Cerebellar cortex (tissue), 1 donor: ENCODE measurements at regions not wholly inside any gene's neighbourhood (a gene's known extent, or its start where the extent isn't known, plus 50 kb on each side); places are given as distances from the start of the nearest gene placed in this dataset.
A peak's percentile ranks its signal among the peaks of the same experiment; 100 is the strongest.

Source experiments
- DNase-seq: peaks from one replicate; pipeline ENCODE4 v3.0.0-alpha.2; 2015; ENCODE audit warnings: low spot score

DNA sequence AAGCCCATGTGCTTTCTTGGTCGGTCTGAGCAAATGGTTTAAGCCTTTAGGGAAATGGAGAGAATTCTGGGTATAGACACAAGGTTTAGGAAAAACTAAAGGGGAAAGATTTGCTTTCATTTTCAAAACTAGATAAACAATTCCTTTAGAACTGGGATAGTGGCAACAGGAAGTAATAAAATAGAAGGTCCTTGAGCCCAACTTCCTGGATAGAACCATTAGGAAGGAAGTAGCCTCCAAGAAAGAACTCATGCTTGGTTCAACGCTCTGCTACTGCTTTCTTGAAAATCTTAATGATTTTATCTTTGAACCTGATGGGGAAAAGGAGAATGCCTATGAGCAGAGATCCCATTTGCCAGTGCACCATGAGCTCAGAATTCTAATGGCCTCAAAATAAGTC is 147.0 kb upstream of the THRB start:
- DNase-seq: no peak

DNA sequence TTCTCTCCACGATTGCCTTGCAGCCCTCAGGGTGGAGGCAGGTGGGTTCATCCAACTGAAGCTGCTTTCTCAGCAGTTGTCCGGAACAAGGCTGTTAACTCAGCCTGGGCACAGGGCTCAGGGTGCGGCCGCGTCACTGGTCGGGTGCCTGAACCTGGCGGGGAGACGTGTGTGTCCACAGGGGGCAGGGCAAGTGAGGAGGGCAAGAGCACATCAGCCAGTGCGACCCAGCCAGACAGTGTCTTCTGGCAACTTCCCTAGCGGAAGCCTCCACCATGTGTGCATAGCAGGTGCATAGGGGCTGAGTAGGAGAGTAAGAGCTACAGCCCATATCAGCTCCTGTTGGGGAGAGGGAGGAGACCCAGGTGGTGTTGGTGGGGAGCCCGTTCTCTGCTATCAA is 150.4 kb upstream of the THRB start:
- no peak for DNase-seq

DNA sequence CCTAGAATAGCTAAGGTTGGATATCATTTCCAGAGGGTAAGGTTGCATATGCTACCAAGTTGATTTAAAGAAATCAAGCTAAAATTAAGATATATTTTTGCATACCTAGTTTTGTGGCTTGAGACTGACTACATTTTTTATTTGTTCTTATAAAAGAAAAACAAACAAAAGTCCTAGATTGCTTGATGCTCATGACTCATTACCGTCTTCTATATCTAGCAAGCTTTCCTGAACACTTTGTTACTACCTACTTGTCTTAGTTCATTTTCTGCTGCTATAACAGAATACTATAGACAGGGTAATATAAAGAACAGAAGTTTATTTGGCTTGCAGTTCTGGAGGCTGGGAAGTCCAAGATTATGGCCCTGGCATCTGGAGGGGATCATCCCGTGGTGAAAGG is 152.1 kb upstream of the THRB start:
- no peak for DNase-seq

DNA sequence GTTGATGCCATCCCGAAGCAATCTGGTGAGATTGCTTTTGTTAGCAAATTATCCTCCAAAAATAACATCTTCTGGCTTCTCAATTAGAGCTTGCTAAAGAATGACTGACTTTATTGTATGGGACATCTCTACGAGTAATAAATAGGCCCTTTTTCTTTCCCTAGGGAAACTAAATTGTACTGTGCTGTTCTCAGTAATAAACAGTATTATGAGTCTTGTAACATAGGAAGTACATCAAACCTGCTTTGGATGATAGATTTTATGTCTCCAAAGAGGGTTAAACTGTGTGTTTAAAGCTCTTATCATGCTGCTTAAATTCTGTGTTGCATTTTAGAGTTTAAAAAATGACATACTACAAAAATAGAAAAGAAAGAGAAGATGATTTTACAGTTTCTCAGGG is 153.4 kb upstream of the THRB start:
- DNase-seq: no peak

DNA sequence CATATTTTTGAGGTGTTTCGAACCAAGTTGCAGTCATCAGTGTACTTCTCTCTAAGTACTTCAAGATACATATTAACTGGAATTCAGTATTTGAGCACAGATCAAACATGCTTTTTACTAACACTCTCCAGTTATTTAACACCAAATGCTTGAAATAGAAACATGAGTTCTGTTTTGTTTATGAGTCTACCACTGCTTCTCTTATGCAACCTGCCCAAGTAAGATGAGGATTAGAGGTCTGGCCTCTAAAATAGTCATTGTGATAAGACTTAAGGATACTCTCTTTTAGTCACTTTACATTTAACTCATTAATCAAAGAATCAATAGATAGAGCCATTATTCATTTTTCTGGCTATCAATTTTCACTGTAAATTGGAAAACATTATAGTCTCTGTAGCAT is 156.2 kb upstream of the THRB start:
- DNase-seq: no peak

DNA sequence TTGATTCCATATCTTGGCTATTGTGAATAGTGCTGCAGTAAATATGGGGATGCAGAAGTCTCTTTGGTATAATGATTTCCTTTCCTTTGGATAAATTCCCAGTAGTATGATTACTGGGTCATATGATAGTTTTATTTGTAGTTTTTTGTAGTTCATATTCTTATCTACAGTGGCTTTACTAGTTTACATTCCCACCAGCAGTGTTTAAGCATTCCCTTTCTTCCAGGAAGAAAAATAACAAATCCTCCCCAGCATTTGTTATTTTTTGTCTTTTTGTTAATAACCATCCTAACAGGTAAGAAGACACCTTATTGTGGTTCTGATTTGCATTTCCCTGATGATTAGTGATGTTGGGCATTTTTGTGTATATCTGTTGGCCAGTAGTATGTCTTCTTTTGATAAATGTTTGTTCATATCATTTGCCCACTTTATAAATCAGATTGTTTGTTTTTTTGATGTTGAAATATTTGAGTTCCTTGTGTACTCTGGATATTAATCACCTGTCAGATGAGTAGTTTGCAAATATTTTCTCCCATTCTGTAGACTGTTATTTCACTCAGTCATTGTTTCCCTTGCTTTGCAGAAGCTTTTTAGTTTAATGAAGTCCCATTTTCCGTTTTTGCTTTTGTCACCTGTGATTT is 163.3 kb upstream of the THRB start:
- no peak for DNase-seq

DNA sequence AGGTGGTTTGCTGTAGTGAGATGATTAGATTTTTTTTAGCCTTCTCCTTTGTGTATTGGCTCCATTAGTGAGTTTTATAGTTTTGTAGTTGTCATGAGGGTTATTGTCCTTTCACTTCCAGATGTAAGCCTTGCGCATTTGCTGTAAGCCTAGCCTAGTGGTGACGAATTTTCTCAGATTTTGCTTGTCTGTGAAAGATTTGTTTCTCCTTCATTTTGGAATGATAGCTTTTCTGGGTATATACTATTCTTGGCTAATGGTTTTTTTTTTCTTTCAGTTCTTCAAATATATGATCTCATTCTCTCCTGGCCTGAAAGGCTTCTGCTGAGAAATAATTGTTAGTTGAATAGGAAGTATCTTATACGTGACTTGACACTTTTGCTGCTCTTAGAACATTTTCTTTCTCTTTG is 166.5 kb upstream of the THRB start:
- no peak for DNase-seq

DNA sequence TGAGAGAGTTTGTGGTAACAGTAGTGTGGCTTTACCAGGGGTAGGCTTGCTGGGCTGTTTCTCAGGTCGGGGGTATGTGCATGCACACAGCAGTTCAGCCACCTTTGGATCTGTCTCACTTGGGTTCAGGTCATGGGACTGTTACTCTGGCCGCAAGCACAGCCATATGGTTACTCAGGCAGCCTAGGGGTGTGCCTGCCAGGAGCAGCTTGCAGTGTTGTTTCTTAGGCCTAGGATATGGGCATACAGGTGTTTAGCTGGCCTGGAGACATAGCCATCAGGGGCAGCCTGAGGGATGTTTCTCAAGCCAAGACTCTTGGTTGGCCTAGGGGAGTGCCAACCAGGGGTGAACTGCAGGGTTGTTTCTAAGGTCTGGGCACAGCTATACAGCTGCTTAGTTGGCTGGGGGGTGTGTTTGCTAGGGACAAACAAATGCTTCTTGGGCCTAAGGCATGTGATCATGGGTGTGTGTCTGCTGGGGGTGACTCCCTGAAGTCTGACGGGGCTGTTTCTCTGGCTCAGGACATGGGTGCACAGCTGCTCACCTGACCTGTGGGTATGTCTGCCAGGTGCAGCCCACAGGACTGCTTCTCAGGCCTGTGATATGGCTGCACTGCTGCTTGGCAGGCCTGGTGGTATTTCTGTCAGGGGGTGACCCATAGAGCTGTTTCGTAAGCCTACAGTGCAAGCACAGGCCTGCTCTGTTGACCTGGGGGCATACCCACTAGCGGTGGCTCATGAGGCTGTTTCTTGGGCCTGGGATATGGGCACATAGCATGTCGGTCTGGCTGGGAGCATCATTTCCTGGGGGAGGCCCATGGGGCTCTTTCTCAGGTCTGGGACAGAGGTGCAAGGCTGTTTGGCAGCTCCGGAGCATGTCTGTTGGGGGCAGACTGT is 168.0 kb upstream of the THRB start:
- DNase-seq: no peak

DNA sequence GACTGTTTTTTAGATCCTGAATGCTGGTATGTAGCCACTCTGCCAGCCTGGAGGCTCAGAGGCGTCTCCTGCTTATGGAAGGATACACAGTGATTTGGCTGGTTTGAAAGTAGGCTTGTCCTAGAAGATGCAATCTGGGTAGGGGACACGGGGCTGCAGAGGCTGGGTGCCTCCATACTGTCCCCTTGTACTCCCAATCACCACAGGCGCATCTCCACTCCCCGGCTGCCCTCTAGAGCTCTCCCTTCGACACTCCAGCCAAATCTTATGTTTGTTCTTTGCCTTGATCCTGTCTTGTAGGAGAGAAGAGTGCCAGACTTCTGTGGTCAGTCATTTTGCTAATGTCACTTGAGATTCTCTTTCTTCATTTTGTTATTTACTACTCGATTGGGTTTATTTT is 168.8 kb upstream of the THRB start:
- DNase-seq: no peak

DNA sequence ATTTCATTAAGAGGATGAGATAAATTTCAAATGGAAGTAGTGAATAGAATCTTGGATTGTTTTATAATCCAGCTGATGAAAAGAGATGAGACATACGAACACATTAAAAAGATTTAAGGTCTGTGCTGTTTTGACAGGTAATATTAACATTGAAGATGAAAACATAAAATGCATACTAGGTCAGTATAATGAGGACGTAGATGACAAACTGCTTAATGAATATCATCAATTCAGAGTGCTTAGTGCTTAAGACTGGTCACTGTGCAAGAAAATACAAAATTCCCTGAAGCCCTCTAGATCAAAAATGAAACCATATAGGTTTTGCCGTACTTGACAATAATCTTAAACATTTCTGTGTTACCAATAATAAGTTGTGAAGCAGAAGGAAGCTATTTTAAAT is 173.4 kb upstream of the THRB start:
- DNase-seq: no peak

DNA sequence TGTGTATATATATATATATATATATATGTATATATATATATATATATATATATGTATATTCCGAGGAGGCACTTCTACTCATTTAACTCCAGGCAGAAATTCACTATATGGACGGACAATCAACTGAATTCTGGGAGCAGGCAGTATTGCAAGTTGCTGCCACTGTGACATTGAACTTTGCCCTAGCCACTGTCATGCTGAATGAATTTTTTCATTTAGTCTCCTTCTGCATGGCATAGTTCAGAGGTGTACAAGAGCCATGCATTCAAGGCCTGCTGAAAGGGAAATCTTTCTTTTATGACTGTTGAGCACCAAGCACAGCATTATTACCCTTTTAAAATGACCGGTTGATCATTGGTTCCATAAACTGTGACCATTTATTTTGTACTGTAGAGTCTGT is 176.2 kb upstream of the THRB start:
- no peak for DNase-seq

DNA sequence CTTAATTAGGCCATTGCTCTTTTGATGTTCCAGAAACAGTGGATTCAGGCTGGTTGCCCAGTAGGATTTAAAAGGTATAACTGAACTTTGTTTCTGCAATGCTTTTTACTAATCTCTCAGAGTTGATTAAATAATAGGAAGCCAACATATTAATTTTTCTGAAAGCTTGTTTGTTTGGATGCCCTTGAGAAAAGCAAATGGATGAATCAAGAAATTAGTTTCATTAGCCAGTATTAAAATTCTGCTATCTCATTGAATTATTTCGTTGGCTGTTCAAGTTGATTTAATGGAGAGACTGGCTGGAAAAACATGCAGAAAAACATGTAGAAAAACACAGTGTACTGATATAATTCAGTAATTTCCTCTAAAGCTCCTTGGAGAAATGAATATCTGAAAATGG is 178.9 kb upstream of the THRB start:
- no peak for DNase-seq

DNA sequence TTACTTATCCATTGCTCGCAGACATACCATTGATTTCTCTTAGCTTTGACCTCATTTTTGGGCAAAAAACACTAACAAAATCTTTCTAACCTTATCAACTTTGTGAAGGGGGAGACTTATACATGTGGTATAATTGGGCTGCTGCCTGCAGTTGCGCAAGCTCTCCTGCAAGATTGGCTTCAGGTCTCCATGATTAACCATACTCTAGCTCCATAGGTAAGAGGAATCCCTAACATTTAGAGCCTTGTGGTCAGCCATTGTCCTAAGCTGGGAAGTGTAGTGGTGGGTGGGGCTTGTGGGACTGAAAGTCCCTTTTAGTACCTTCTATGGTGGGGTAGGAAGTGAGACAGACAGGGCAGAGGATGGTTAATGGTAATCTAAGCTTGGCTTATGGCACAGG is 179.6 kb upstream of the THRB start:
- DNase-seq: no peak

DNA sequence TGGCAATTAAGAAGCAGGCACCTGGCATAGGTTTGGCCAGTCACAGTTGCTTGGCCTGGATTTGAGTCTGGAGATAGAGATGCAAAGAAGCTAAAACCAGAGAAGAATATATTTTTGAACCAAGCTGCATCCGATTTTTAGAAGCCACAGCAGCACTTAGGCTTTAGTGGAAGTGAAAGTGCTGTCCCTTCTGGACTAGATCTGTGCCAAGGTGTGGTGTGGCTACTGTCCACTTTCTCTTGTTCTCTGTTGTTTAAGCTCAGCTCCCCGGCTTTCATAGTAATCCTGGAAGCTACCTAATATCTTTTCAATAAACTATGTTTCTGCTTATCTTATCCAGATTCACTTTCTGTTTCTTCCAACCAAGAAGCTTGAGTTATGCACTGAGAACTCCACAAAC is 183.4 kb upstream of the THRB start:
- DNase-seq: no peak

DNA sequence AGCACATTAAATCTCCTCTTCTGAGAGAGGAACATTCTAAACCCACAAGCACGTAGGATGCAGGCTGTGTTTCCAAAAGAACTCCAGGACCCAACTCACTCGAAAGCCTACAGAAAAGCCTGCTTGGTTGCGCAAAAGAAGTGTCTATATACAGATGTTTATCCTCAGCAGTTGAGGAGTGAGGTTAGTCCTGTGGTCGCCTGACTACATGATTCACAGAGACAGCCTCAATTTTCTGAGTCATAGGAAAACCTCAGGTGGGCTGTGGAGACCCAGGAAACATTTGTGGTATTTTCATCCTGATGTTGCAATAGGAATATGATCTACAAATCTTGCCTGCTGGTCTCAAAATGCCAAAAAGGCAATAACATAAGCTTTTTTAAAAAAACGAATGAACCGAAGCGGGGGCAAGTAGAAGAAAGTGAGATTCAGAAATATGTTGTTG is 183.8 kb upstream of the THRB start:
- DNase-seq: no peak

DNA sequence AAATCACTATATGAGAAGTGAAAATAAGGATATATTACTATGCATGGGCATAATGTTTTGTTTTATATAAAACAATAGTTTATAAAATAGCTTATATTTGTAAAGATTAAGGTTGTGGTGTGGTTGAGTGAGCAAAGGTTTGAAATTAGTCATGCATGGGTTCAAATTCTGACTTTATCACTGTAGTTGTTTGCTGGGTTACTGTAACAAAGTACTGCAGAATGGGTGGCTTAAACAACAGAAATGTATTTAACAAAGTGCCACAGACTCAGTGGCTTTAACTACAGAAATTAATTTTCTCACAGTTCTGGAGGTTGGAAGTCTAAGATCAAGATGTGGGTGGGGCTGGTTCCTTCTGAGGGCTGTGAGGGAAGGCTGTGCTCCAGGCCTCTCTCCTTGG is 184.8 kb upstream of the THRB start:
- no peak for DNase-seq

DNA sequence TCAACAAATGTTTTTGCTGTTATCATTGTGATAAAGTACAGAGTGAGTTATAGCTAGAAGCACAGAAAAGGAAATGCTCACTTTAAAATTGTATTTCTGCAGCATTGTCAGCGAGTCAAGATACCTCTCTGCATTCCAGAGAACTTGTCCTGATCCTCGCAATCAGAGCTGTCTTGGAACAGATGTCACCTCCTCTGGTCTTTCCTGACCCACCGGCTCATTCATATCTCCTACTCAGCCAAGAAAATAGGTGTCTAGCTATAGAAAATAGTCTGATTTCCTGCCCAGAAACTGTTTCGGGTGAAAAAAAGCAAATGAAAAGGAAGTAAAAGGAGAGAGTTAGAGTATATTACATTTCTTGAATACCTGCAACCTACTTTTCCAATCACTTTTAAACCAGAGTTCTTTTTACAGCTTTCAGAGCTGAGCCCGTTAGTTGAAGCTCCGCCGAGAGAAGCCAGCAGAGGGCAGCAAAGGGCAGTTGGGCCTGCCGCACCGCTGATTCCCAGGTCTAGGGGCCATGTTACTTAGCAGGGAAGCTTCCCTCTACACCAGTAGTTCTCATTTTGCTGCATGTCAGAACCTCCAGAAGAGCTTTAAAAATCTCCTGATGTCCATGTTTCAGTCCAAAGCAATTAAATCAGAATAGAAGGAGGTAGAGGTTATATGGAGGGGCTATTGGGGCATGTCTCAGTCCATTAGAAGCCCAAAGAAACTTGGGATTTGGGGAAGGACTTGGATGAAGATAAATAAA is 185.7 kb upstream of the THRB start:
- peak; percentile 37 for DNase-seq

DNA sequence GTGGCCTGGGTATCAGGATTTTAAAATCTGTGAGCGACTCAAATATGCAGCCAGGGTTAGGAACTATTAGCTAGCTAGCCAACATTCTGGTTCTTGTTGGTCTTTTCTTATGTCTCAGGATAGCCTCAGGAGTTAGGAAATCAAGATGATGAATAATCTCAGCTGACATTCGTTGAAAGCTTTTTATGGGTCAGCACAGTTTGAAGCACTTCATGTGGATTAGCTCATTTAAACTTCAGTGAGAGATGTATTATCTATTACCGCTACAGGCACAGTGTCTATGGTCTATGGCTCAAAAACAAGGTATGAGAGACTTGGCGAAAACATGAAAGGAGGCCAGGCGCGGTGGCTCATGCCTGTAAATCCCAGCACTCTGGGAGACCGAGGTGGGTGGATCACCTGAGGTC is 187.5 kb upstream of the THRB start:
- no peak for DNase-seq

DNA sequence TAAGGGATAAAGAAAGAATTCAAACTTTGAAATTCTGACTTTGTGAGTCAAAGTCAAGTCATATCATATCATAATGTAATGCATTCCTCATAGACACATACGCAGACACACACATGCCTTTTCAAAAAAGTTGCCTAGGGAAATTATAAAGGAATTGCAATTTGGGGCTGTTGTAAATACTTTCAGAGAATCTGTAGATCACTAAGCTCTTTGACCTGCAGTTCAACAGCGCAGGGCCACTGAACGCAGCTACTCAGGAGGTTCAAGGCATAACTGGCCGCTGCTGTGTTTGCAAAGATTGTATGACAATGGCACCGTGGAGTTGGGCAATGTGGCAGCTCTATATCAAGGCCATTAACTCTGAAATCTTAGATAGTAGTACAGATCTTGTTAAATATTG is 188.4 kb upstream of the THRB start:
- DNase-seq: no peak

DNA sequence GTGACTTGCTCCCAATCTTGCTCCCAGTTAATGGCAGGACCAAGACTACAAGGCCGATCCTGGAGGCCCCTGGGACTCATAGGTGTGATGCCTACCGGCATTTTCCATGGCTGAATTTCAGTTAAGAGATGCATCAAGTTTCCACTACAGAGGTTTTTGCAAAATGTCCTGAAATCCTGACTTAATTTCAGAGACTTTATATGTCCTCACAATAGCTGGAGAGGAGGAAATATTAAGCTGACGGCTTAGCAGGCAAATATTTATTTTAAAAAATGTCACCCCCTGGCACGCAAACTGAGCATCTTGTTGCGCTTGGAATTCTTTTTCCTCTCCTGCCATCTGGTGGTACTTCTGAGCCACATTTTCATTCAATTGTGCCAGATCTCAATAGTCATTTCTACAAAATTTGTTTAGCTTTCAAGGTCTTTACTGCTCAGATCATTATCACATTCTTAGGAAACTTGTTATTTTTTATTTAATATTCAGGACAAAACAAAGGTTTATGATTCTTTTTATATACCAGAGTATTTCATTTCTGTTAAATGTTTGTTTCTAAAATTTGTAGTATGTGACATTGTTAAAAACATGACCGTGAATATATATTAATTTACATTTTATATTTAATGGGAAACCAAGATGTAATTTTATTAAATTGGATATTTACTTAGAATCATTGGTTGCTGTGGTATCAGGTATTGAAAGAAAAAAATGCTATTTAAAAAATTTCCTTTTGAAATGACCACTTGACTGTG is 189.2 kb upstream of the THRB start:
- peak; percentile 60 for DNase-seq

DNA sequence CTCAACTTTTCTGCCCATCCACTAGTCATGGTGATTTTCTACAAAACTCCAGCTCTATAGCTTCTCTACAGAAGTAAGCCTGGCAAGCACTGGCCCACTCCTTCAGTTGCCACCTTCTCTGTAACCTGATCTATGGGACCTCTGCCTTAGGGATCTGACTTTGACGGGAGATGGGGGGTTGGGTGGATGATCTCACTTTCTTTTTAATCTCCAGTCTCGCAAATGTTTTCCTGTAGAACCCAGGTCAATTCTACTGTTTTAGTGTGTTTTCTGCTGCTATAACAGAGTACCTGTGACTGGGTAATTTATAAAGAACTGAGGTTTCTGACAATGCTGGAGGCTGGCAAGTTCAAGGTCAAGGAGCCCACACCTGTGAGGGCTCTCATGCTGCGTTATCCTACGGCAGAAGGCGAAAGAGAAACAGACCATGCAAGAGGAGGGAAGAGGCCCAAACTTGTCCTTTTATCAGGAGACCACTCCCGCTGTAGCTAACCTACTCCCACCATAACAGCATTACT is 189.9 kb upstream of the THRB start:
- no peak for DNase-seq

DNA sequence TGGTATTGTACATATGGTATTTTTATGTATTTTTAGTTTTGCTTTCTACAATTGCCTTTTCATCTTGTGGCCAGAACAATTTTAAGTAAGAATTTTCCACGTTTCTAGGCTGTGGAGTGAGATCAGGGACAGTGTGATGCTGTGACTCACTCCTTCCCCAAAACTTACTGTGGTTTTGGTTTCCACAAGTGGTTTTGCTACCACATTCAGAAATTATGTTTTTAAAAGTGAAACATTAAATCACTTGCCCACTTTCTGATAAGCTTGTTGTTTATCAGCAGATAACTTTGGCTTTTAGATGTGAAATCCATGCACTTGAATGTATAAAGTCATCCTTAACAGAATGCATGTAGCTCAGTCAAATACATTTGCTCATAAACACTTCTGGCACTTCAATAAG is 192.2 kb upstream of the THRB start:
- DNase-seq: no peak
